22Rv1 (cell line): ENCODE measurements at regions not wholly inside any gene's neighbourhood (a gene's known extent, or its start where the extent isn't known, plus 50 kb on each side); places are given as distances from the start of the nearest gene placed in this dataset.
"Not testable (repeated sequence)": the region's sequence is repeated elsewhere in the genome, so short reads cannot be mapped to it uniquely, and the experiment has no call there.

Experiments used
- H3K27ac ChIP-seq: fragments of 450-650 bp; 2 replicates; pipeline ENCODE4 v1.5.1; 2017
- ZFX ChIP-seq: fragments of 450-650 bp; IDR thresholded peaks from 2 replicates; pipeline ENCODE4 v1.6.1; 2017; ENCODE audit warnings: antibody characterized with exemption, borderline replicate concordance
- TF ChIP-seq, protein P1 (sequence below): fragments of 450-650 bp; IDR thresholded peaks from 2 replicates; pipeline ENCODE4 v1.5.1; 2017; ENCODE audit warnings: mild to moderate bottlenecking

GRCh38 chr7:106713452-106713851 lies 52.5 kb upstream of the CCDC71L start:
- not testable (repeated sequence) for H3K27ac ChIP-seq

GRCh38 chr7:106714590-106715442 lies 53.9 kb upstream of the CCDC71L start:
- not testable (repeated sequence) for H3K27ac ChIP-seq

DNA sequence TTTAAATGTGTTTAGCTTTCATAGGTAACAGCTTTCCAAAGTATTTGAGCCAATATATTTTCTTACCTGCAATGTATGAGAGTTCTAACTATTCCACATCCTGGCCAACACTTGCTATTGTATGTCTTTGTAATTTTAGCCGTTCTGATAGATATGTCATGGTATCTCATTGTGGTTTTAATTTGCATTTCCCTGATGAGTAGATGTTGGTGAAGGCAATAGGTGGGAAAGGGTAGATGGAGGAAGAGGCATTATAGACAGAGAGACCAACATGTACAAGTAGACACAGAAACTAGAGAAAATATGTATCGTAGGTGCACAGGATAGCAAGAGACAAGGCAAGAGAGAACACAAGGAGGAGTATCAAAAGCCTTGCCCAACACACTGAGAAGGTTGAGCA lies 54.8 kb upstream of the CCDC71L start:
- TF ChIP-seq ZFX = no peak
- TF ChIP-seq, protein P1, sequence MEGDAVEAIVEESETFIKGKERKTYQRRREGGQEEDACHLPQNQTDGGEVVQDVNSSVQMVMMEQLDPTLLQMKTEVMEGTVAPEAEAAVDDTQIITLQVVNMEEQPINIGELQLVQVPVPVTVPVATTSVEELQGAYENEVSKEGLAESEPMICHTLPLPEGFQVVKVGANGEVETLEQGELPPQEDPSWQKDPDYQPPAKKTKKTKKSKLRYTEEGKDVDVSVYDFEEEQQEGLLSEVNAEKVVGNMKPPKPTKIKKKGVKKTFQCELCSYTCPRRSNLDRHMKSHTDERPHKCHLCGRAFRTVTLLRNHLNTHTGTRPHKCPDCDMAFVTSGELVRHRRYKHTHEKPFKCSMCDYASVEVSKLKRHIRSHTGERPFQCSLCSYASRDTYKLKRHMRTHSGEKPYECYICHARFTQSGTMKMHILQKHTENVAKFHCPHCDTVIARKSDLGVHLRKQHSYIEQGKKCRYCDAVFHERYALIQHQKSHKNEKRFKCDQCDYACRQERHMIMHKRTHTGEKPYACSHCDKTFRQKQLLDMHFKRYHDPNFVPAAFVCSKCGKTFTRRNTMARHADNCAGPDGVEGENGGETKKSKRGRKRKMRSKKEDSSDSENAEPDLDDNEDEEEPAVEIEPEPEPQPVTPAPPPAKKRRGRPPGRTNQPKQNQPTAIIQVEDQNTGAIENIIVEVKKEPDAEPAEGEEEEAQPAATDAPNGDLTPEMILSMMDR = no peak

GRCh38 chr7:106717254-106717954 lies 56.4 kb upstream of the CCDC71L start:
- H3K27ac ChIP-seq = no peak overlapping the region
- TF ChIP-seq ZFX = no peak
- TF ChIP-seq, protein P1 = no peak

More for the DNA sequence above, 54.8 kb upstream of the CCDC71L start:
- no peak overlapping the region for H3K27ac ChIP-seq

- TF ChIP-seq, protein P1 = no peak
- TF ChIP-seq ZFX = no peak
- no peak overlapping the region for H3K27ac ChIP-seq
Observed at GRCh38 chr7:106717955-106718871, 57.3 kb upstream of the CCDC71L start.

GRCh38 chr7:106720641-106721040 lies 59.7 kb upstream of the CCDC71L start:
- no peak overlapping the region for H3K27ac ChIP-seq
- TF ChIP-seq ZFX = no peak
- TF ChIP-seq, protein P1 = no peak

GRCh38 chr7:106721816-106722785 lies 61.1 kb upstream of the CCDC71L start:
- TF ChIP-seq, protein P1 = no peak
- TF ChIP-seq ZFX = no peak

More at GRCh38 chr7:106721816-106722785, 61.1 kb upstream of the CCDC71L start:
- H3K27ac ChIP-seq = no peak overlapping the region
